ENCODE measurements at regions not wholly inside any gene's neighbourhood (a gene's known extent, or its start where the extent isn't known, plus 50 kb on each side); places are given as distances from the start of the nearest gene placed in this dataset.

- no peak for DNase-seq (ENCODE audit: low read depth)
These were observed 50.3 kb downstream of the NAV1 start for GRCh38 chr1:201589186-201589585.

- no peak for DNase-seq (ENCODE audit: low read depth)
These were observed 51.5 kb downstream of the NAV1 start for GRCh38 chr1:201590474-201590873.

GRCh38 chr1:201591348-201591747, 52.4 kb downstream of the NAV1 start:
- DNase-seq (ENCODE audit: low read depth): no peak

- no peak for DNase-seq (ENCODE audit: low read depth)
These were observed 53.1 kb downstream of the NAV1 start for GRCh38 chr1:201591981-201592380.

- peak; percentile 94 for DNase-seq (ENCODE audit: low read depth)
These were observed 54.4 kb downstream of the NAV1 start for GRCh38 chr1:201593200-201593921.

- peak; percentile 32 for DNase-seq (ENCODE audit: low read depth)
These were observed 55.8 kb downstream of the NAV1 start for GRCh38 chr1:201594575-201595245.

- DNase-seq (ENCODE audit: low read depth): no peak
These were observed 56.5 kb downstream of the NAV1 start for GRCh38 chr1:201595381-201595780.

- no peak for DNase-seq (ENCODE audit: low read depth)
These were observed 57.4 kb downstream of the NAV1 start for GRCh38 chr1:201596101-201596868.

GRCh38 chr1:201597551-201598230, 58.8 kb downstream of the NAV1 start:
- DNase-seq (ENCODE audit: low read depth): peak; percentile 67

GRCh38 chr1:201598396-201598795, 59.5 kb downstream of the NAV1 start:
- DNase-seq (ENCODE audit: low read depth): no peak

- DNase-seq (ENCODE audit: low read depth): no peak
These were observed 60.0 kb downstream of the NAV1 start for GRCh38 chr1:201598973-201599372.

- no peak for DNase-seq (ENCODE audit: low read depth)
These were observed 60.6 kb downstream of the NAV1 start for GRCh38 chr1:201599548-201599947.

- peak; percentile 98 for DNase-seq (ENCODE audit: low read depth)
These were observed 63.7 kb downstream of the NAV1 start for GRCh38 chr1:201602413-201603265.

GRCh38 chr1:201603613-201604232, 64.8 kb downstream of the NAV1 start:
- DNase-seq (ENCODE audit: low read depth): peak; percentile 96

GRCh38 chr1:201605385-201606010, 66.6 kb downstream of the NAV1 start:
- no peak for DNase-seq (ENCODE audit: low read depth)

- DNase-seq (ENCODE audit: low read depth): no peak
These were observed 67.2 kb downstream of the NAV1 start for GRCh38 chr1:201606096-201606495.

GRCh38 chr1:201606623-201607022, 67.7 kb downstream of the NAV1 start:
- no peak for DNase-seq (ENCODE audit: low read depth)

GRCh38 chr1:201608635-201609395, 69.9 kb downstream of the NAV1 start:
- DNase-seq (ENCODE audit: low read depth): peak; percentile 62

- DNase-seq (ENCODE audit: low read depth): no peak
These were observed 70.9 kb downstream of the NAV1 start for GRCh38 chr1:201609661-201610318.
